Suppressor macrophage (primary cell): ENCODE measurements at regions not wholly inside any gene's neighbourhood (a gene's known extent, or its start where the extent isn't known, plus 50 kb on each side); places are given as distances from the start of the nearest gene placed in this dataset.

Experiments used
- DNase-seq, 4 experiments: peaks; one replicate each; pipeline ENCODE4 v3.0.0-alpha.2; 2020 to 2022

DNA sequence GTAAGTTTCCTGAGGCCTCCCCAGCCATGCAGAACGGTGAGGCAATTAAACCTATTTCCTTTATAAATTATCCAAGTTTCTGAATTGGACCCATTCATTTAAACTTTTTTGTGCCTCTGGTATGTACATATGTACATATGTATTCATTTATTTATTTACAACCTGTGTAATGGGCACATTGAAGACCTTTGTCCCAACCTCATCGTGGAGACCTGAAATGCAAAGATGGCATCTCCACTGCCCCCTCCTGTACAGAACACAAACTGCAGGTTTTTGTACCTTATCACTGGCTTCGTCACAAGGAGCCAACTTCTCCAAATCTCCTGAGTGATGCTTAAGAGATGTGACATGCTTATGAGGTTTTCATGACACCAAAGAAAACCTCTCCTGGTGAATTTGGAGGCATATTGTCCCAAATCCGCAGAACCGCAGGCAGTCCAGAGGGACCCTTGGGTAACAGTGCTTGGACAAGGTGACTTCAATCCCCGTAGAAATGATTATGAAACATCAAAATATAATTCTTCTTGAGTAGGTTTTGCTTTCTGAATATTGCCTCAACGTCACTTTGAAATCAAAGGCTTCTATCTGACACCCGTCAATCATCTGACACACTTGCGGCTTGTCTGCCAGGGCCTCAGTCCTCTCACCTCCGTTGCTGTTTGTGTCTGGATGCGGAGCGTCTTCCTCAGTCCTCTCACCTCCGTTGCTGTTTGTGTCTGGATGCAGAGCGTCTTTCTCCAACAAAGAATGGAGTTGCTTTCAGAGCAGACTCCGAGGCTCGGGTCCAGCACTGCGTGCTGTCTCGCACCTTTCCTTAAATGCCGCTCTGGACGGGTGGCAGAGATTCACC lies 135.0 kb upstream of the IRX4 start:
- DNase-seq: peak; percentile 37 to 50 (median 46)

DNA sequence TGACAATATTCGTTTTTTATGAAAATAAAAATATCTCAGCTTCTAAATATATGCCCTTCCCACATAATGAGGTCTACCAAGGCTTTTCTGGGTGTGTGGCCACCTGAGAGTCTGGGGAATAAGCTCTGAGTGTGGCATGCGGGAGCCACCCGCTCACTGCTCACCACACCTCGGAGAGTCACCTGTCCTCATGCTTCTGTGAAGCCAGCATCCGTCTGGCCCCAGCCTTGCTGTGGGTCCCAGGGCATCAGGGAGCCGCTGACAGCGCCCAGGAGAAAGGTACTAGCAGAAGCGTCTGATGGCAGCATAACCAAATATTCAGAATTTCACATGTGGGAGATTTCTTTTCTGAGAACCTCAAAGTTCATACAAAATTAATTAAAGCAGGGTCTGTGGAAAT lies 133.2 kb upstream of the IRX4 start:
- DNase-seq: no peak

DNA sequence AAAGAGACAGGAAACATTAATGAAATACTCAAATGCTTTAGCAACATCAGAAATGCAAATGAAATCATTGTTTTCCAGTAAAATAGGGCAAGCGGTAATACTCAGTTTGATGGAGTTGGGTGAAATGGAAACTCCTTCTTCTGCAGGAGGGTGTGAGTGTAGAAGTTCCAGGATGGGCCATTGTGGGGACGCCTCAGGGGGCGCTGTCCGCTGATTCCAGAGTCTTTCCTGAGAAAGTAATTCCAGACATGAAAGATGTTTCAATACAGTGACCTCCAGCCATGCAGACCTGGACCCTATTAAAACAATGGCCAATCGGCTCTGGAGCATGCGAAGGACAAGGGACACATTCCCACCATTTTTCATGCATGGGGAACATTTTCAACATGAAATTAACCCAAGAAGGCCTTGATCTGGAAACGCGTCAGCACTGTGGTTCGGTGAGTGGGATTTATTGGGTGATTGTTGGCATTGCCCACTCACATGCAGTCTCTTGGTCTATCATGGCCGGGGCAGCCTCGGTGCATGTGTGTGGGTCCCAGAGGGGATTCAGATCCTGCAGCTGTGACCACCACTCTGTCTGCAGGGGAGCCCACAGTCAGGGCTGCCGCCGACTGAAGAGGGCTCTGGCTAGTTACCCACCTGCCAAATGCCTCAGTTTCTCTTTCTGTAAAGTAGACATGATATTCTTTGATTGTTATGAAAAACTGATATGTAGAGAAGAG lies 132.6 kb upstream of the IRX4 start:
- DNase-seq: no peak

DNA sequence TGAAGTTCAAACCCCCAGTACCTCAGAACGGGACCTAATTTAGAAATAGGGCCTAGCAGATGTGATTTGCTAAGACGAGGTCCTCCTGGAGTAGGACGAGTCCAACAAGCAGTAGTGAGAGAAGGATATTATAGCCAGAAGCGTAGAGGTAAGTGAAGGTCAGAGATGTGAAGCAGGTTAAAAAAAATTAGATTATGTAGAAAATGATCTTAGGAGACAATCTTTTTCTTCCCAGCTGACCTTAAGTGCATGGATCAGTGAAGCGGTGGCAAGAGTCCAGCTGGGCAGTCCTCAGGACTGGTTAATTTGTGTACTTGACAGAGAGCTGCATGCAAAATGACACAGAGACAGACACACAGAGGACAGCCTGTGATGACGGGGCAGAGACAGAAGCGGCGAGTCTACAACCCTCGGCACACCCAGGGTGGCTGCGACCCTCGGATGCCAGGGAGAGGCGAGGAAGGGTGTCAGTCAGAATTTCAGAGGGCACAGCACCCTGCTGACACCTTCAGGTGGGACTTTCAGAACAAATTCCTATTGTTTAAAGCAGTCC lies 131.4 kb upstream of the IRX4 start:
- DNase-seq: no peak

DNA sequence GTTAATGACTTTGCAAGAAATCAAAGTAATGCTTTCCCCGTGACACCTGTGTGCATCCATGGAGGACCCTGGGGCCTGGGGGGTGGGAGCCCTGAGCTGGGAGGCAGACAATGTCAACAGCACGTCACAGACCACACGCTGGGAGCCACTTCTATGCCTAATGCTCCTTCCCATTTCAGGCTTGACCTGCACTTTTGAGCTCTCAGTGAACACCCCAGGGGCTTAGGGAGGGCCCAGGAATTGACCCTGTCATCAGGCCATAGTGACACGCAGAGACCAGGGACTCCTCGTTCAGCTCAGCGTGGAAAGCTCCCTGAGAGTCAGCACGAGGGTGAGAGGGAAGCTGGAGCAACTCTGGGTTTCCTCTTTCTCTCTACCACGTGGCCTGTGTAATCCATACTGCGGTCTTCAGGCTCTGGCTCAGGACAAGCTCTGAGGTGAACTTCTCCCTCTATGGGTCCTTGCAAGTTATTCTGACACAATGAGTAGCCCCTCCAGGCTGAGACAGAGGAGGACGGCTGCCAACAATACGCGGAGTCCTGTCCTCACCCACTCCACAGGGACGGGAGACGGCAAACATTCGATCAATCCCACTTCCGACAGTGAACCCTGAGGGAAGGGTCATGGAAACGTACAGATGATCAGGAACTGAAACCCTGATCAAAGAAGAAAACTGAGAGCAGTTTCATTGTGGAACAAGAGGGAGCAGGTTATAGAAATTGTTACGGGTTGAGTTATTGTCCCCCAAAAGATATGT lies 130.8 kb upstream of the IRX4 start:
- peak in 1 of 4 experiments; percentile 4 for DNase-seq

DNA sequence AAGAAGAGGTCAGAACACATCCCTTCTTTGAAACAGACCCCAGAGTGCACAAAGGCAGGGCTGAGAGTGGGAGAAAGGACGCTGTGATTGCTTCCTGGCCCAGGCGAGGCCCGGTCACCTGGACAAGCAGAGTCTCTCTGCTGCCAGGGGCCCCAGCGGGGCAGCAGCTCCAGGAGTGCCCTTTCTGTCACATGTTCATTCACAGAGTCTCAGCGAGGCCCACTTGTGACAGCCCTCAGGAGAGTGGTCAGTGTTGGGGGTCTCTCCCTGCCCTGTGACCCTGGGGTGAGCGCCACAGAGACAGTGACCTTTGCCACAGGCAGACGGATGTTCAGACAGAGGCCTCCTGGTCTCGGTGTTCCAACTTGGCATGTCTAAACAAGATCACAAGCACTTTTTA lies 130.2 kb upstream of the IRX4 start:
- DNase-seq: no peak

DNA sequence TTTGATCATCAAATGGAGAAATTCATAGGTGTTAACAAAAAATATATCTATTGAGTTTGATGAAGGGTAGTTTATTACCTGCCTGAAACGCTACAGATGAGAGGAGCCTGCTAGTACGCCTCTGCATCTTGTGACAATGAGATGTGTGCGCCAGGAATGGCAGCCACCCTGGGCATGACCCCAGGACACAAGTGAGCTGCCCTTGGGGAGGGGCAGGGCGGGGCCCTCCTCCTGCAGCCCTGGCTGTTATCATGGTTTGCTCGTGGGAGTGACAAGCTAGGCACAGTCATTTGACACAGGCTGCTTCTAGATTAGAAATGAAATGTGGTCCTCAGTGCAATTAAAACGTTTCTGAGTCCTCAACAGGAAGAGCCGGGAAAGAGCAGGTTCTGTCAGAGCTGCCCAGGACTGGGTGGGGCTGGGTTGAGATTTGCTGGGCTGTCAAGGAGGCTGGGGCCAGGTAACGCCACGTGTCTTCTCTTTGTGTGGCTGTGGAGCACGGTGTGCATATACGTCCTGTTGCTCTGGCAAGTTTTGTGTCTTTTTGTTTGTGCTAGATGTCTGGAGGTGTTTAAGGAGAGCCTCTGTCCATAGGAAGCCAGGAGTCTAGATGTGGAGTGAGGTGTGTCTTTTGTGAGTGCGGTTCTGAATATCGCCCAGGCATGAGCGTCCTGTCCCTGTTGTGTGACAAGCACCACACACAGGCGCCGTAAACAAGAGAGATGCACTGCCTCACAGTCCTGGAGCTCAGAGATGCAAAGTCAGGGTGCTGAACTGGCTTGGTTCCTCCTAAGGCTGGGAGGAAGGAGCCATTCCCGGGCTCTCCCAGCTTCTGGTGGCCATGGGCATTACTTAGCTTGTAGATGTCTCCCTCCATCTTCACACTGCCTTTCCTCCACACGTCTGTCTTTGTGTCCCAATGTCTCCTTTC lies 129.0 kb upstream of the IRX4 start:
- DNase-seq: no peak

DNA sequence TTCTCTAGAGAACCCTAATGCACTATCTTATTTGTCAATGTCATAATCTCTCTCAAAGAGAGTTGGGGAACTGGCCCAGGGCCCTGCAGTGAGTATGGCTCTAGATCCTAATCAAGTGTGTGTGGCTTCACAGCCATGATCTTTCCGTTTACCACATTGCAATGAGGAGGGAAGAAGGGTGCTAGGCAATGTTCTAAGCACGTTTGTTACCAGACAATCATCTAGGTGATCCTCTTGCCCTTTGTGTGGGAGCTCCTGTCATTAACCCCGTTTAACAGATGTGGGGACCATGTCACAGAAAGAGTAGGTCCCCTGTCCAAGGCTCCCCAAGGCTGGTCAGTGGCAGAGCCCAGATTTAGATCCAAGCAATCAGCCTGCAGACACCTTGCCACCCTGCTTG lies 128.2 kb upstream of the IRX4 start:
- DNase-seq: no peak

DNA sequence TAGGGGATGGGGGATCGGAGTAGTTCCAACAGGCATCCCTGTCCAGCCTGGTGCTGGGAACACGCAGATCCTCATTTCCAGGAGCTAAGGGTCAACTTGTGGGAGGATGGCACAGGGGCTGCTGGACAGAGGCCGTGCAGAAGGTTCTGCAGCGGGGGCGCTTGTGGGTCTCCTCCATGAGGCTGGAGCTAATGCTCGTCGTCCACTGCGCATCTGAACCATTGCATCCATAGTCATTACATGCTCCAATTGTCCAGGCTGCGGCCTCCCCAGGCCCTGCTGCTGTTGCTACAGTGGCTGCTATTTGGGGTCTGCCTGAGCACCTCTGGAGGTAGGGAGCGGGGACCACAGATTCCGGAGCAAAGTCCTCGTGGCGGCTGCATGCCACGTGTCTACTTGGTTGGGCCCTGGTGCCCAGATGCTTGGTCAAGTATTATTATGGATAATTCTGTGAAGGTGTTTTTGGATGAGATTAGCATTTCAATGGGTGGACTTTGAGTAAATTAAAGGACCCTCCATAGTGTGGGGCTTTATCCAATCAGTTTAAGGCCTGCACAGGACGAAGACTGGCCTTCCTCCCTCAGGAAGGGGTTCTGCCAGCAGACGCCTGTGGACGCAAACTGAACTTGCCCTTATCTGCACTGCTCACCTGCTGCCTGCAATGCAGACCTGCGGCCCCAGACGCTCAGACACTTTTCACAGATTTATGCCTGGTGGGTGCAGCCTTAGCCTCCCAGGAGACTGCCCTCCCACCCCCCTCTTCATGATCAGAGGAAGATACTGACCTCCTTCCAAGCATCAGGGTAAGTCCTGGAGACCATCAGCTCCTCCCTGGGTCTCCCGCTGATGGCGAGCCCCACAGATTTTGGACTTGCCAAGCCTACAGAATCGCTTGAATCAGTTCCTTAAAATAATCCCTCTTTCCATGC lies 127.5 kb upstream of the IRX4 start:
- DNase-seq: no peak

DNA sequence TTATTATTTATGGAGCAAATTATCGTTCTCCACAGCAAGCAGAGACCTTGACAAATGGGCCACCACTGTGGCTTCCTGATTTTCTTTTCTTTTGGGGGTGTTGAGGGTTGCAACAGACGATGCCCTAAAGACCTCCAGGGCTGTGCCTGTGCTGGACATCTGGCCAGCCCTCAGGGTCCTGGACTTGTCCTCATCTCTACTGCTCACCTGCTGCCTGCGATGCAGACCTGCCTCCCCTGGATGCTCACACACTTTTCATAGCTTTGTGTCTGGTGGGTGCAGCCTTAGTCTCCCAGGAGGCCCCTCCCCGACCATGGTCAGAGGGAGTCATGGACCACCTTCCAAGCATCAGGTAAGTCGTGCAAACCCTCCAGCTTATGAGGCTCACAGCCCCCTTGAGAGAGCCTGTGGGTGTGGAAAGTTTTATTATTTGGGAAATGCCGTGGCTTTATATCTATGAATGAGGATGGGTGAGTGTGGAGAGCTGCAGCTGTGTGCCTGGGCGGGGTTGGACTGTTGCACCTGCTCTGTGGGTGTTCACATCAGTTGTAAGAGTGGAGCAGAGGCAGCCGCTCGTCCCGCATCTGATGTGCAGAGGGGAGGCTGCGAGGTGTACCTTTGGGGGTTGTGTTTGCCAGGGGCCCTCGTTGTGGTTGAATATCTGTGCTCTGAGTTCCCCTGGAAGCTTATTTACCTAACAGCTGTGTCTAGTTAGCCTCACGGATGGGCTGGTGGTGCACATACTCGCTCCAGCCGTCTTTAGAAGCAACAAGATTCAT lies 126.3 kb upstream of the IRX4 start:
- no peak for DNase-seq

DNA sequence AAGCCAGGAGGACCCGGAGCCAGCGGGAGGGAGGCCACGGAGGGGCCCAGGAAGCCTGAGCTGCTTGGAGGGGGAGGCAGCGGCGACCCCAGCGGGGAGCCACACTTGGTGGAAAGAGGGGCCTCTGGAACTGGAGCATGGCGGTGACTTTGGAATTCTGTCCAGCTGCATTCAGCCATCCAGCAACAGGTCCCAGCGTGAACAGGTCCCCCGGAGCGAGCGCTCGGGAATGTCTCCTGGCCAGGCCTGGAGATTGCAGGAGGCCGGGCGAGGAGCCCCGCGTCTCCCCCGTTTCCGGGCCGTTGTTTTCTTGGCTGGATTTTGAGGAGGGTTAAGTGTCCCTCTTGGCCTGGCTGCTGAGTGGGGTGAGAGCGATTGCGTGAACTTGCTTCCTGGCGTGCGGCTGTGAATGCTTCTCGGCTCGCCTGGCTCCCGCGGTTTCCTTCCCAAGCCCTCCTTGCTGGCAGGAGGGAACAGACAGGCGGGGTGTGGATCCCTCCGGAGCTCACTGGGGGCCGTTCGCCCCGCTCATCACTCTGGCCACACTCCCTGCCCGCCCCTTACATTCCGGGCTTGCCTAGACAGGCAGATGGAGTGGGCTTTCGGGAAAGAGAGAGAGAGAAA lies 125.3 kb upstream of the IRX4 start:
- DNase-seq: no peak

DNA sequence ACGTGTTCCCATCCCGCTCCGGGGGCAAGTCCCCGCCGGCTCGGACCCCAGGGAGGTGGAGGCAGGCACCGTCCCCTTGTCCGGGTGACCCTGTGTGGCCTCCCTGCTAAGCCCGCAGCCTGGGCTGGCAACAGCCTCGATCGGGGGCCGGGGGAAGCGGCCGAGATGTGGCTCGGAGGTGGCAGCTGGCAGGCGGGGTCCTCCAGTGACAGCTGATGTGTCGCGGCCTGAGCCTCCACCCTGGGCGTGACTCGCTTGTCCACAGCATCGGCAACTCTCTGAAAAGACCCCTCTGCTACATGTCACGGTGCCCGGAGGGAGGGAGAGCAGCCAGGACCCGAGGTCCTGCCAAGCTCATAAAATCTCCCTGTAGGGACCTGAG lies 124.8 kb upstream of the IRX4 start:
- no peak for DNase-seq

DNA sequence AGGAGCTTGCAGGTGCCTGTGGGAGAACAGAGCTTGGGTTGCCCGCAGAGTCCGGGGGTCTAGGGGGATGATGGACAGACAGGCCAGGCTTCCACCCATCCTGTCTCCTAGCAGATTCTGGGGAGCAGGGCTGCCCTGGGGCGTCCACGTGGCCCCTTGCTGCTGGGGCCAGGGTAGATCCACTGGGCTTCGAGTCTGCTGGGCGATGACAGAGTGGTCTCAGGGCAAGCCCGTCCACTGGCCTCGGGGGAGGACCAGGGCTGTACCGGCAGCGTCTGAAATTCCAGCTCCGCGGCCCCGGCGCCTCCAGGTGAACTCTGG lies 124.2 kb upstream of the IRX4 start:
- no peak for DNase-seq

DNA sequence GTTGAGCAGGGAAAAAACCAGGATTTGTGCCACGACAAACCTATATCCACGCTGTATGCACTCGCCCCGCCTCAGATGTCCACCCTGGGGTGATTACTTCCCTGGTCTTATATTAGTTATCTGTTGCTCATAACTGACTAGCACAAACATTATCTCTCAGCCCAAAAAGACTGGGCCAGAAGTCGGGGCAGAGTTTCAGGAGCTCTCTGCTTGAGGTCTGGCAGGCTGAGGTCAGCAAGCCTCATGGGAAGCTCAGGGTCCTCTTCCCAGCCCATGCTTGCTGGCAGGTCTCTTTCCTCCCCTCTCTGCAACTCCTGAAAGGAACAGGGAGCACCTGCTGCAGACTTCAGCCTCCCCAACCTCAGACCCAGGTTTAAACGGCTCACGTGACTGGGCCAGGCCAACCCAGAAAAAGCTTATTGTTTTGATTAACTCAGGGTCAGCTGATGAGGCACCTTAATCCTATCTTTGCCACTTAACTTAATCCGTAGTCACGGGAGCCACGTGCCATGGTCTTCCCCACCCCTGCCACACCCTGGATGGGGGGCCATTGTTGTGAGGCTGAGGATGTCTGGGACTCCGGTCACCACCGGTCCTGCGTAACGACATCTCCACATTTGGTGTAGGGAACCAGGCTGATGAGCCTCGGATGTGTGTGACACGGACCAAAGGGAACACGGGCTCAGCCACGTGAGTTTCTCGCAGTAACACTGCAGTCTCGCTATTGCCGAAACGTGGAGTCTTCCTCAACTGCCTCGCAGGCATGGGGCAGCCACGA lies 123.7 kb upstream of the IRX4 start:
- DNase-seq: no peak

DNA sequence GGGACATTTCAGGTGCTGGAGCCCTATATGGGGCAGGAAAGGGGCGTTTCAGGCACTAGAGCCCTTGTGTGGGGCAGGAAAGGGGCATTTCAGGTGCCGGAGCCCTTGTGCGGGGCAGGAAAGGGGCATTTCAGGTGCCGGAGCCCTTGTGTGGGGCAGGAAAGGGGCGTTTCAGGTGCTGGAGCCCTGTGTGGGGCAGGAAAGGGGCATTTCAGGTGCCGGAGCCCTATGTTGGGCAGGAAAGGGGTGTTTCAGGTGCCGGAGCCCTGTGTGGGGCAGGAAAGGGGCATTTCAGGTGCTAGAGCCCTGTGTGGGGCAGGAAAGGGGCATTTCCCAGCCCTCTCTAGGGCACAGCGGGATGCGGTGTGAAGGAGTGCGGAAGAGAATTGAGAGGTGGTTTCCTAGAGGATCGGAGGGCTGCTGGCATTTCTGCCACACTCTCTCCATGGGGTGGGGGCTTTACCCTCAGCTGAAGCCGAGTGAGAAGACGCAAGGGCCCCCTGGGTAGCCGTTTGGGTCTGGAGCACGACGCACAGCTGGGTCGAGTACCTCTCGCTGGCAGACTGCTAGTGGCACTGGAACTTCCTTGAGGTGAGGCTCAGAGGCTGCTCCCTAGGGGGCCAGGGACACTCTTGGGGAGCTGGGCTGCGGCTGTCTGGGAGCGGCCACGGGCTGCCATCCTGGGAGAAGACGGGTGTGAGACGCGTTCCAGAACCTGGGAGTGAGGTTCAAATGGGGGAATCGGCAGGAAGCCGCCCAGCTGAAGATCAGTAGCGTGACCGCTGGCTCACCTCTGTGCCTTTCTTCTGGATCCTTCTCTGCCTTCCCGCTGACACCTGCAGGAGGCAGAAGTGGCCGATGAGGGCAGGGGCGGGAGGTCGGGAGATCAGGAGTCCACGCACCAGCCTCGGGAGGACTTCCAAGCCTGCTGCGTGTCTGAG lies 122.6 kb upstream of the IRX4 start:
- DNase-seq: no peak

DNA sequence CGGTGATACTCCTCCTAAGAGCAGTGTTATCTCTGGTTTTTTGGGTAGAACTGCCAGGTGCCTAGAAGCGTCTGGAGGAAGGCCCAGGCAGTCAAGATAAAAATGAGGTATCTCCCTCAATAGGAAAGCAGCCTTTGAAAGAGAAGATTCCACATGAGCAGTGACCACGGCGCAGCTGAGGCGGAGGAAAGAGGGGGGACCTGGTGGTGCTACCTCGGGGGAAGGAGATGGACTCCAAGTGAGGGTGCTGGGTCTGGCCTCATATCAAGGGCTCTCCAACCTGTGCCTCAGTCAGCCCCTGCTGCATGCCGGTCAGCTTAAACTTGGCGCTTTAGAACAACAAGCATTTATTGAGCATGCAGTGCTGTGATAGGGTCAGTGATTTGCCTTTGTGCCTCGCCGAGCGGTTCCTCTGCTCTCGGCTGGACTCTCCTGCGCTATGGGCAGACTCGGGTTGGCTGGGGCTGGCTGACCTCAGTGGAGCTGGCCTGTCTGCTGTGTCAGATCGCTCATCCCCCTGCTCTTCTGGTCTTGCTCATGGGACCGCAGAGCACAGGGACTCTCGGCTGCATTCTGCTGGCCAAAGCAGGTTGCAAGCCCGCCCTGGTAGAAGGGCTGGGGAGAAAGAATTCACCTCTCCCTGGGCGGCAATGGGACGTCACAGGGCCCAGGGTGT lies 121.1 kb upstream of the IRX4 start:
- no peak for DNase-seq

DNA sequence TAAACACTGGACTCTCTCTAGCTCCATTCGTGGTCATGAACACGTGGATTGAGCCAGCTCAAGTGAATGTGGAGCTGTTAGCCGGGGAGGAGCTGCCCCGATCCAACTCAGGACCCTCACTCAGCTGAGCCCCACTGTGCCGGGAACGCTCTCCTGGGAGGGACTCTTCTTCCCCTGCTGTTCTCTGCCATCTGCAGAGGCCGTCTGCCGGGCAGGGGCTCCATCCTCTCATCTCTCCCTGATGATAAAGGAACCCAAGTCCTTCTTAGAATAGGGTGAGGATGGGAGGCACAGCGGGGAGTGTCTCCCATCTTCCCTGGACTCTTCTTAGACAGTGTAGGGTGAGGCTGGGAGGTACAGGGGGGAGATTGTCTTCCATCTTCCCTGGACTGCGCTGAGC lies 120.5 kb upstream of the IRX4 start:
- no peak for DNase-seq
